Neural progenitor cell (in vitro differentiated cells): ENCODE measurements at regions not wholly inside any gene's neighbourhood (a gene's known extent, or its start where the extent isn't known, plus 50 kb on each side); places are given as distances from the start of the nearest gene placed in this dataset.

Experiments
- CTCF ChIP-seq: fragments of 200-600 bp; sonication (generic); IDR thresholded peaks from 2 replicates; pipeline ENCODE4 v1.5.1; 2017; ENCODE audit warnings: antibody characterized with exemption, mild to moderate bottlenecking
- EZH2 ChIP-seq: fragments of 200-600 bp; sonication (generic); IDR thresholded peaks from 2 replicates; pipeline ENCODE4 v1.6.1; 2017; ENCODE audit warnings: antibody characterized with exemption, mild to moderate bottlenecking, moderate library complexity

GRCh38 chr6:147905711-147906110, 397.2 kb downstream of the SAMD5 start:
- no peak for TF ChIP-seq CTCF
- no peak for TF ChIP-seq EZH2
